GDM1 (cell line): ENCODE measurements at regions not wholly inside any gene's neighbourhood (a gene's known extent, or its start where the extent isn't known, plus 50 kb on each side); places are given as distances from the start of the nearest gene placed in this dataset.

Experiments
- DNase-seq: peaks from one replicate; lab custom pipeline; 2025; lab: John Stamatoyannopoulos, UW

DNA sequence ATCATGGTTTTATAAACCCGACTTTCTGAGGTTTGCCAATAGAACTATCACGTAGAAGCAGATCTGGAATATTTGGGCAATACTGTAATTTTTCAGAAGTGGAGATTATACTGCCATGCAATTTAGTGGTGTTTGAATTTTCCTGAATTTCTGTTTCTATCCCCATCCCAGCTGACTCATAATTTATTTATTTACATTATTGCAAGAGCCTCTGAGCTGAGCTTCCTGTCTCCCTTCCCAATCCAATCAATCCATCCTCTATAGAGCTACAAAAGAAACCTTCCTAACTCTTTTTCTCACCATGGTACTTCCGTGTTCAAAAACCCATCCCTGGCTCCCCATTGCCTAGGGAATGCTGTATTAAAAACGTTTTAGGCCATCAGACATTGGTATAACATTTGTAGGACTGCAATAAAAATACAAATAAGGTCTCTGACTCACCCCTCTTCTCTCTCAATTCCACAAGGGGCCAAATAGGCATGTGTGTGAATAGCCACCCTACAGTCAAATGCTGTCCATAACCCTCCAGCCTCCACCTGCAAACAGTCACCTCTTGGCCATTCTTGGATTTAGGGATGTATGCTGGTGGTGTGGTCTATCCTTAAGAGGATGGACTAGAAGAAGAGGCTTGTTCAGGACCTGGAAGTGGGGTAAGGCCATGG is 190.7 kb downstream of the CD47 start:
- DNase-seq: no peak

GRCh38 chr3:107897471-107898061 is 193.3 kb downstream of the CD47 start:
- DNase-seq: no peak

DNA sequence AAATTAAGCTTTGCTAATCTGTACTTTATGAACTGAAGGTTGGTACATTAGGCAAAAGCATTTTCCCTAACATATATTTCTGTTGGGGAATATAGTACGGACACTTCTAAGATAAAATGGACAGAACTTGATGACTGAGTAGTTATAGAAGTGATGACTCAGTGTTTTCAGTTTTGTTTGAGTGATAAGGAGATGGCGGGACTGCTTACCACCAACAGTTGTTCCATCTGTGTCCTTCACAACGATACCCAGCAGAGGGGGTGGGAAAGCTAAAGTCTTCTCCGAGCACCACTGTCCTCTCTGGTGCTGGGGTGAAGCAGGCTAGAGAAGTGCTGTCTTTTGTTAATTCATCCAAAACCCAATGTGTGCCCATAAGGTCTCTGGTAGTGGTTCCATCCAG is 195.8 kb downstream of the CD47 start:
- no peak for DNase-seq

DNA sequence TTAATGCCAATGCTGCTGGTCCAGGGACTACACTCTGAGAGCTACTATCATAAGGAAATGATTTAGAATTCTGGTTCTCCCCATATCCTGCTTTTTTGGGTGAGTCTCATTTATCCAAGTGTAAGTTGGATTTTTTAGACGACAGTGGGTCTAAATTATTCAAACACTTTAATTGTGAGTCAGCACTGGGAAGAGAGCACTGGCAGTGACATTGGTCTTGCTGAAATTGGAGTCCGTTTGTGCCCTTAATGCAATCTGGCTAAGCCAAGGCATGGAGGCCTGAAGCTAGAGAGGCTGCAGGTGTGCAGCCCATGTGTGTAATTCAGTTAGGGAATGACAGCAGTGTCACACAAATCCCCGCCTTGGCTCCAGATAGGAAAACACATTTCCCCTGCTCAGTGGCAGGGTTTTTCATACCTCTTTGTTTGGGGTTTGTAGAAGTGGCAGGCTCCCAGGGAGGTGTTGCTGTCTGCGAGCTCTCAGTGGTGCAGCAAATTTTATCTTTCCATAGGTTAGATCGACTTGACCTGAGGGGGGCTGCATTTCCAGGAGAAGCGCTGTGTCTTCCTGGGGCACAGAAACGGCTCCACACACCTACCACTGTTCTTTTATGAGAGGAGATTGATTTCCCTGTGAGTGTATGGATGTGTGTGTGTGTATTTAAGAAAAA is 197.7 kb downstream of the CD47 start:
- no peak for DNase-seq

DNA sequence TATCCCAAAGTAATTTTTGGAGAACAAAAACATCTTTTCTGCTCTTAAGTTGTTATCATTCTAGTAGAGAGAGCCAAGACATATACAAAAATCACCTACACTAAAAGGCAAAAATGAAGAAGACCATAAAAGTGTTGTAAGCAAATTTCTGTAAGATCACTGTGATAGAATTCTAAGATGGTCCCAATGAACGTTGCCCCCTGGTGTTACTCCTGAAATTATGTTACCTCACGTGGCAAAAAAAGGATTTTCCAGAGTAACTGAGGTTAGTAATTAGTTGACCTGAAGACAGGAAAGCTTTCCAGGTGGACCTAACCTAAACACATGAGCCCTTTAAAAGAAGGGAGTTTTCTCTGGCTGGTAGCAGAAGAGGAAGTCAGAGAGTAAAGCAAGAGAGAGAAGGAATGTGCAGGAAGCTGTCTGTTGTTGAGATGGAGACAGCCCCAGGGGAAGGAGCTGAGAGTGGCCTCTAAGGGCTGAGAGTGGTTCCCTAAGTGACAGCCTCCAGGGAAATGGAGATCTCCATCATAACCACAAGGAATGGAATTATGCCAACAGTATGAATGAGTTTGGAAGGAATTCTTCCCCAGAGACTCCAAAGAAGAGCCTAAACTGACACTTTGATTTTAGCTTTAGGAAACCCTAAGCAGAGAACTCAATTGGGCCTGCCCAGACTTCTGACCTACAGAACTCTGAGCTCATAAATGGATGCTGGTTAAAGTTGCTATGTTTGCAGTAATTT is 205.9 kb downstream of the CD47 start:
- DNase-seq: no peak

DNA sequence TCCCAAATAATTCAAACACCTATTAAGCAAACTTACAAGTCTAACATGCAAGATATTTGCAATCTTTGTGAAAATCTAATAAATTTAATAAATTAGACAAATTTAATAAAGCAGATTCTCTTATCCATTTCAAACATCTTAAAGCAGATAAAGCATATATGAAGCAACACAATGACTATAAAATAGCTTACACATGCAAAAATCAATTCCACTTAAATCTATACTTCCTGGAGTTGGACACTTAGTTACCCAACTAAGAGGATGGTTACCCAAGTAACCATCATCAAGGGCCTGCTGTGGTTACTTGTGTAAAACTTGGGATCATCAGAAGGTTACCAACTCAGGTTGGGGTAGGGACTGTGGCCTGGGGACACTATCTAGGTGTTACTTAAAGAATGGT is 206.8 kb downstream of the CD47 start:
- DNase-seq: no peak

DNA sequence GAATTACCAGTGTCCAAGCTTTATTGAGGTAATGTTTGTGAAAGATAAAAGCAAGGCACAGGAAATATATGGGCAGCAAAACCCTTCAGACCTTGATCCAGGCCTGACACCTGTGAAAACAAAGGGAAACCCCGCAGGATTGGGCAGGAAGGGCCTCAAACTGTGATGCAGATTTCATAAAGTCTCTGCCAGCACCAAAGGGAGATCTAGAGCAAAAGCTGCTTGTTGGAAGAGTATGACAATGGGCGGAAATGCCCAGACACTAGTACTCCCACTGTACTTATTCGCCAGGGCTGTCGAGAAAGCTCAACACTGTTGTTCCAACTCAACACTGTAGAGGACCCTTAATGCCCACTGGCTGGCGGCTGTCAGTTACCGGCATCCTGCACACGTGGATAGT is 207.9 kb downstream of the CD47 start:
- DNase-seq: no peak

DNA sequence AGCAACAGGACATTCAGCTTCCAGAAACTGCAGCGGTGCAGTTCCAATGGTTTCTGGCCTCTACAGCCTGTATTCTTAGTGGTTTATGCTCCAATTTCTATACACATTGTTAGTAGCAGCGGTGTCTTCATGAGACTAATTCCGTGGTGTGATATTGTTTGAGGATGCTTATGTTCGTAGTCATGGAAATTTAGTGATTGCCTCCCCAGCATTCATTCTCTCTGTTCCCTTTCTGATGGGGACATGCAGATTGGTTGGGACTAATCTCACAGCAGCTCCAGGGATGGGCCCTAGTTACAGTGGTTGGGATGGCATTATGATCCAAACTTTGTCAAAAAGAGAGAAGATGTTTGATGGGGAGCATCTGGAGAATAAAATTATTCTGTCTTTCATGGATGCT is 208.6 kb downstream of the CD47 start:
- no peak for DNase-seq

DNA sequence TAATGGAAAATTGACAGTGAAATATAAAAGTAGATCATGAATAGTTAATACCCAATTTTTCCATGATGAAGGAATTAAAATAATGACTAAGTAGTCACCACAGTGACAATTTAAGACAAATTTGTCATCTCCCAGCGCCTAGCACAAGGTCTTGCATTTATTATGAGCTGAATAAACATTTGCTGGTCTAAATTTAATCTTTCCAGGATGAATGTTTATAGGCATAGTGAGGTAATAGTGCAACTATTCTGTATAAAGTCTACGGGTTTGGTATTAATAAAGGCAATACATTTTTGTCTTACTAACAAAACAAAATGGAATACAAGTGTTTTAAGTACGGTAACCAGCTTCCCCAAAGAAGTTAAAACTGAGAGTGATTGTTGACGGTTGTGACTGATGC is 209.3 kb downstream of the CD47 start:
- DNase-seq: no peak

GRCh38 chr3:107880702-107881101 is 210.1 kb downstream of the CD47 start:
- DNase-seq: no peak

DNA sequence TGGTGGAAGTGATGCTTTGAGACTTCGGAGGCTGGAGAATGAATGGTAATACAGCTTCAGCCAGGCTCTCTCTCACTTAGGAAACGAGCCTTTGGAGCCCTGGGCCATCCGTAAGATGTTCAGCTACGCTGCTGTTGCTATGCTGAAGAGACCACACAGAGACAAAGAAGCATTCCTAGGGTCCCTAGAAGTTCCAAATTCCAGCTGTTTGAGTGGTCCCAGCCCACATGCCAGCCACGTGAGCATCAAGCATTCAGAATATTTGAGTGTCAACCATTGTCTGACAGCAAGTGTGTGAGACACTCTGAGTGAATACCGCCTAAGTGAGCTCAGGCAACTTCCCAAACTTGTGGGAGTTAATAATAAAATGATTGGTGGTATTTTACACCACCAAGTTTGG is 212.9 kb downstream of the CD47 start:
- no peak for DNase-seq

DNA sequence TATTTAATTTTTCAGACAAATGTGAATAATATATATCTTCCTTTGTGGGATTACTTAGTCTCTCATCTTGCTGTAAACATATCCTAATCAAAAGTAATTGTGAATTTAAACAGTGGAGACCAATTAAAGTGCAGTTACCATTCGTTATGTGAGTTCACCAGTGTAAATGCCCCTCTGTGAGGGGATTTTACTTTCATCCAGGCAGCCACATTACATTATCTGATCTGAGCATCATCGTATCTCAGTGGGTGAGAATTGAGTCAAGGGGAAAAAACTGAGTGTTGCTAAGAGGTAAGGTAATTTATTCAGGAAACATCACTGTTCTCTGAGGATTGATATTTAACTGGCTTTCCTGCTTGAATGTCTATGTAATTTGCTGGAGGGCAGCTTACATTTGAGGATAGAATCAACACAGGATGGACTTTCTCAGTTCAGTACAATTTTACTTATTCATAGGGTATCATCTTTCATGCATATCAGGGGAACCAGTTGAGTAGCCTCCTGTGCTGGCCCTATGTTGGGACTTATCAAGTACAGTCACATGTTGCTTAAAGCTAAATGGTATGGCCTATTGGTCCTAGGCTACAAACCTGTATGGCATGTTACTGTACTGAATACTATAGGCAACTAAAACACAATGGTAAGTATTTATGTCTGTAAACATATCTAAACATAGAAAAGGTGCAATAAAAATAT is 219.7 kb downstream of the CD47 start:
- DNase-seq: no peak

DNA sequence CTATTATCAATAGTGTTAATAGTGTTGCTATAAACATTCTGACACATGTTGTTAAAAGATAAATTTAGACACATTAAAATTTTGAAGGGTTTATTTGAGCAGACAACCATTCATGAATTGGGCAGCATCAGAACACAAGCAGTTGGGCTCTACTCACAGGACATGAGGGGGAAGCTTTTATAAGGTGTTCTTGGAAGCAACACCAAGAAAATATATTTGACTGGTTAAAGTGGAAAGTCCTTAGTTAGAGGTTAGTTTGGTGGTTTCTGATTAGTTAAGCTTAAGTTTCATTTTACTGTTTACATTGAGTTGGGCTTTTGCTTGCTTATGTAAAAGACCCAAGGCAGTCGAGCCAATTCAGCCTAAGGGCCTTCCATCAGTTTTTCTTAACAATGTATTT is 220.7 kb downstream of the CD47 start:
- no peak for DNase-seq

DNA sequence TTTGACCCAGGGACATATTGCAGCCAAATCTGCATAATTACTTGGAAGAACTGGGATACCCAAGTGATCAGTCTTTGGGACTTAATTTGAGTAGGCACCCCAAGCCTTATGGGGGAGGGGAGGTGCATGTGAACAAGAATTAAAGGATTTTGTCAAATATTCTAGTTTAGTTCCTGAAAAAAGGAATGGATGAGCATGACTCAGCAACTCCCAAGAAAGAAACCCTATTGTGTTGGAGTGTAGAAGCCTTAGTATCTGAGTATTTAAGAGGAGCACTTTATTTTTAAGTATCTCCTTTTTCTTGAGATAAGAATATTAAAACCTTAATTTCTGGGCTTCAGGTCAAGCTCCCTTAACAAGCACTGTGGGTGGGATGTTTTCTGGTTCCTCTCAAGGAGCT is 222.4 kb downstream of the CD47 start:
- DNase-seq: no peak

DNA sequence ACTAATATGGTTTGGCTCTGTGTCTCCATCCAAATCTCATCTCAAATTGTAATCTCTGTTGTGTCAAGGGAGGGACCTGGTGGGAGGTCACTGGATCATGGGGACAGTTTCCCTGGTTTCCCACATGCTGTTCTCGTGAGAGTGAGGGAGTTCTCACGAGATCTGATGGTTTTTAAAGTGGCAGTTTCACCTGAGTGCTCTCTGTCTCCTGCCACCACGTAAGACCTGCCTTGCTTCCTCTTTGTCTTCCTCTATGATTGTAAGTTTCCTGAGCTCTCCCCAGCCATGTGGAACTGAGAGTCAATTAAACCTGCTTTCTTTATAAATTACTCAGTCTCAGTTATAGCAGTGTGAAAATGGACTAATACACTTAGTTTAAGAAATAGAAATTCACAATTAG is 228.9 kb downstream of the CD47 start:
- no peak for DNase-seq

GRCh38 chr3:107861422-107861821 is 229.4 kb downstream of the CD47 start:
- no peak for DNase-seq
